ENCODE measurements at regions not wholly inside any gene's neighbourhood (a gene's known extent, or its start where the extent isn't known, plus 50 kb on each side); places are given as distances from the start of the nearest gene placed in this dataset.
"Not testable (repeated sequence)": the region's sequence is repeated elsewhere in the genome, so short reads cannot be mapped to it uniquely, and the experiment has no call there.

DNA sequence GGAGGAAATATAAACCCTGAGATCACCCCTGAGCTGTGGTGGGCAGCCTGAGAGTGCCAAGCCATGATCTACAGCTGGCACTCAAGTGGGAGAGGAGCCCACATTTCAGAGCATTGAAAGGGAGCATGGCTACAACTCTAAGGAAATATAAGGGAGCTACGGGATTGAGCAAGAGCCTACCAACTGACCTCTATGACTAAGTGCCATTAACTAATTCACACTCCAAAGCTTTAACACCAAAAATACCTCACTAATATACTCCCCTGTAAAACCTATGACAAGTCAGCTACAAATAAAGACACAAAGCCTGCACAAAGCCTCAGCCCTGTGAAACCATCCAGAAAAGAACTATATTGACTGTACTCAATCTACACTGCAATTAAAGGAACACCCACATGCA, 286.8 kb upstream of the RPS23 start:
- DNase-seq (ENCODE audit: low read depth in 2 of 3, low spot score in 2 of 3), result no peak

DNA sequence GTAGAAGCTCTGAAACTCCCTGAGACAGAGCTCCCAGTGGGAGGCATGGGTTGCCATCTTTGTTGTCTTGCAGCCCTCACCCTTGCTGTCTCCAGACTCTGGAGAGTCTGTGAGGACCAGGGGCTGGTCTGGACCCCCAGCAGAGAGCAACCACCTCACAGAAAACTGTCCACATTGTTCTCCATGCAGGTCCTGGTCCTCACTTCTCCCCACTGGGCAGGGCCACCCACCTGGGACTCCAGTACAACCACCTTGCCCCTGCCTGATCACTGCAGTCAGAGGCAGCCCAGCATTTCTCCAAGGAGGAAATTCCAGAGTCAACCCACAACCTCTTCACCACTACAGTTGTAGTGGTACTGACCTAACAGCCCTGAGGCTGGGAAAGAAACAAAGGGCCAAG, 285.6 kb upstream of the RPS23 start:
- no peak for DNase-seq (ENCODE audit: low read depth in 2 of 3, low spot score in 2 of 3)

DNA sequence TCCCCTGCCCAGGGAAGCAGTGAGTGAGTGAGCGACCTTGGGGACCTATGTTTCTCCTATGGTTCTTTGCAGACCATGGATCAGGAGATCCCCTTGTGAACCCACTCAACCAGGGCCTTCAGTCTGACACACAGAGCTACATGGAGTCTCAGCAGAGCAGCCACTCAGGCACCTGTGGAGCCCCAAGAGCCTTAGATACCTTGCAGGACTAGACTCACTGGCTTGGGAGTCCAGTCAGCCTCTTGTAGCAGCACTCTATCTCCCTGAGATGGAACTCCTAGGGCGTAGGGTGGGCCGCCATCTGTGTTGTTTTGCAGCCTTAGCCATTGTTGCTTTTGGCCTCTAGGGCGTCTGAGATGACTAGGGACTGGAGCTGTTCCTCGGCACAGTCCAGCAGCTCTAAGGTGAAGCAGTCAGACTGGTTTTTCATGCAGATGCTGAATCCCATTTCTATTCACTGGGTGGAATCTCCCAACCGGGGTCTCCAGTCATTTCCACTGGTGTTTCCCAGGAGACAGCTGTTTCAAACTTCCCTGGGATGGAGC, 284.6 kb upstream of the RPS23 start:
- DNase-seq (ENCODE audit: low read depth in 2 of 3, low spot score in 2 of 3), result no peak

DNA sequence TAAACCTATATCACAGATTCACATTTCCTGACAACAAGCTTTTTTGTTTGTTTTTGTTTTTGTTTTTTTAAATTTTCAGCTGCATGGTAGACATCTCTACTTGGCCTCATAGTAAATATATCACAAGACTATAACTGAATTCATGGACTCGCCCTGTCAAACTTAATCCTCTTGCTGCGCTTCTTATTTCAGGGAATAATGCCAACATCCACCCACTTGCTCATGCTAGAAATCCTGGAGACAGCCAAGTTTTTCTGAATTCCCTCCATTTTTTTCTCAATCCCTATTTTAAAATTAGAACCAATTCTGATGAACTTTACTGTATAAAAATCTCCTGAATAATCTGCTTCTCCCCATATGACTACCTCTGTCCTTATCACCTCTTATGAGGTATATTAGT, 283.6 kb upstream of the RPS23 start:
- no peak for DNase-seq (ENCODE audit: low read depth in 2 of 3, low spot score in 2 of 3)

DNA sequence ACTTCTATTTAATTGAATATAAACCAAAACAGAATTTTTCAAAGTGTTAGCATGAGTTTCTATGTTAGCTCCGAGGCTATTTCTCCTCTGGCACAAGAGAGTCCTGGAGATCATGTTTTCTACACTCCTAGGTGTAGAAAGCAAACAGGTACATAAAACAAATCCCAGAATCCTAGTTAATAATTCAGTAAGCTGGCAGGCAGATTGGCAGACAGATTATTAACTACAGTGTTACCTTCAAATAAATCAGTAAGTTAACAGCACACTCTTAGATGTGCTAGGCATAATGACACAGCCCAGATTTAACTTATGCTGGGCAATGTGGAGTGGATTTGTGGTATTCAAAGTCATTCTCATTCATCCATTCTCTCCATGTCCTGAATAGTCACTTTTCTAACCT, 282.8 kb upstream of the RPS23 start:
- DNase-seq (ENCODE audit: low read depth in 2 of 3, low spot score in 2 of 3), result no peak

DNA sequence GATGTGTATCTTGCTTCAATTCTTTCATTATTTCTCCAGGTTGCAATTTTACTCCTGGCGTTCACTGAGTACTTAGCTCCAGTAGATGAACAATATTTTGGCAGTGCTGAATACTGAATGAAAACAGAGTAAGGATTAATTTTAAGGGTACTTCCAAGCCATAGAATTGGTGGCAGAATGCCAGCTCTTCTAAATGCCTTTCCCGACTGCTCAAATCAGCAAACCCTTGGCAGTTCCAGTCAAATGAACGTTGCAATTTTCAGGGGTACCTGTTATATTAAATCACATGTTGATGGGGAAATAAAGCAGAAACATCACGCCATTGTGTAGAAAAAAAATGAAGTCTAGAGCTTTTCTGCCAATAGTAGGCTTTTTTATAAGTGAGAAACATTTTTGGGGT, 282.4 kb upstream of the RPS23 start:
- no peak for DNase-seq (ENCODE audit: low read depth in 2 of 3, low spot score in 2 of 3)

DNA sequence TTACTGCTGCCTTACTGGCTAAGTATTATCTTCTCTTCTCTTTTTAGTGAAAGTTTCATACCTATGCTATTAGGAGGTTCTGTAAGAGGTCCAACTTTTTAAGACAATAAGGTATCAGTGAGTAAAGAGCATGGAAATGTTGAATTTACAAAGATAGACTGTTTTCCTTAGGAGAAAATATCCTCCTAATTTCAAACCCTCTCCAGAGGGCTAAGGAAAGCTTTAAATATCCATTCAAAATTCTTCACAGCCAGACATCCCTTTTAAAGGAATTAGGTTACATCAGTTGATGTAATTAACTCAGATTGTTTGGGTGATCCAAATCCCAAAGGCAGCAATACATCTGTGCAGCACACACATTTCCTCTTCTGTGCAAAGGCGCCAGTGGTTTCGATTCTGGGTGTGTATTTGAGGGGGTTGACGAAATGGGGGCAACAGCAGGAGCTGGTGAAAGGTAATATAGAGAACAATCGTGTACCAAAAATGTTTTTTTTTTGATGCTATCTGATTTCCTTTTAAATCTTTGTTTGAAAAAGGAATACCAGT, 273.8 kb upstream of the RPS23 start:
- DNase-seq (ENCODE audit: low read depth in 2 of 3, low spot score in 2 of 3), result no peak

DNA sequence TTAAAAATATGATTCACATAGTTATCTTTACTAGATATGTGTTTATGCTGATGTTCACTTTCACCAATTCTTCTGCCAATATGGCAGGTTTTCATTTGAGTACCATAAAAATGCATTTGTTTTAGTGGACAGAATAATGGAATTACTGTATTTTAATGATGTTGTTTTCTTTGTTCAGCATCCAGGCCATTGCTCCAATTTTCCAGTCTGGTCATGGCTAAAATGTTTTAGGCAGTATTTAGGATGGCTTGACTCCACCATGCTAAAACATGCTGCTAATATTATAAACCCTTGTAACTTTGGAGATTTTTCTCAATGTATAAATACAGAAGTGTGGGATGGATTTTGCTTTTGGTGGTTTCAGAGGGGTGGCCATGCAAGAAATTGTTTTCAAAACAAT, 273.0 kb upstream of the RPS23 start:
- DNase-seq (ENCODE audit: low read depth in 2 of 3, low spot score in 2 of 3), result no peak

DNA sequence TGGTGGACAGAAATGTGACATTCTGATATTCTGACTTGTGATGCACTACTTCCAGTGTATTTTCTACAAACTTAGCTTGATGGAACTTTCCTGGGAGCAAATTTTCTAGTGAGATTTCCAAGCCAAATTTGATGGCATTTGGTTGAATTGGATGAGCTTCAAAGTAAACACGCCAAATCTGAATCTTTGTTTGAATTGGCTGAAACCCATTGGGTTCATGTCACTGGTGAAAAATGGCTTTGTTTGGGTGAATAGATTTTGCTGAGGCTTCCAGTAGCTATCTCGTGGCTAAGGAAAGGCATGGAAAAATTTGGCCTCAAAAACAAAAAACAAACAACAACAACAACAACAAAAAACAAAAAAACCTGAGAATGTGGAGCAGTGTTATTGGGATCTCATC, 271.1 kb upstream of the RPS23 start:
- DNase-seq (ENCODE audit: low read depth in 2 of 3, low spot score in 2 of 3), result no peak

DNA sequence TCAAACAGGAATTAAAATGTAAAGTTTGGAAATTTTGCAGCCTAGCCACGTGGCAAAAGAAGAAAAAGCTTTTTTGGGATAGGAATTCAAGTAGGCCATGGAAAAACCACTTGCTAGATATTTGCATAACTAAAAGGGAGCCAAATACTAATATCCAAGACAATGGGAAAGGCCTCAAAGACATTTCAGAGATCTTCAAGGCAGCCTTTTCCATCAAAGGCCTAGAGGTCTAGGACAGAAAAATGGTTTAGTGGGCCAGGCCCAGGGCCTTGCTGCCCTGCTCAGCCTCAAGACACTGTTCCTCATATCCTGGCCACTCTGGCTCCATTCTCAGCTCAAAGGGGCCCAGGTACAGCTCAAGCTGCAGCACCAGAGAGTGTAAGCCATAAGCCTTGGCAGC, 265.9 kb upstream of the RPS23 start:
- no peak for DNase-seq (ENCODE audit: low read depth in 2 of 3, low spot score in 2 of 3)

DNA sequence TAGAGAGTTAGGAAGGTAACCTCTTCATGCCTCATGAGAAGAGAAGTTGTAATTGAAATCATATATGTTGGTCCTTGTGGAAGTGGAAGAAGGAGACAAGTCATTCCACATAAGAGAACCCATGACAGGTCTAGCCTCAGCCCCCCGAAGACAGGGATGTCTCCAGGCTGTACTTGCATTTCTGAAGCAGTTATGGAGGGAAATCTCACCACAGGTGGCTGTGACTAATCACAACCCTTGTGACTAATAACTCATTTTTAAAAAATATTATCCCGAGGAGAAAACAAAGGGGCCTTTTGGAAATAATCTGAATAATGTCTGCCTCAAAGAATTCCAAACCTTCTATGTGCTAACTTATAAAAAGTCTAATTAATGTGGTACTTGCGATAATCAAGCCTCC, 262.1 kb upstream of the RPS23 start:
- DNase-seq (ENCODE audit: low read depth in 2 of 3, low spot score in 2 of 3), result no peak

DNA sequence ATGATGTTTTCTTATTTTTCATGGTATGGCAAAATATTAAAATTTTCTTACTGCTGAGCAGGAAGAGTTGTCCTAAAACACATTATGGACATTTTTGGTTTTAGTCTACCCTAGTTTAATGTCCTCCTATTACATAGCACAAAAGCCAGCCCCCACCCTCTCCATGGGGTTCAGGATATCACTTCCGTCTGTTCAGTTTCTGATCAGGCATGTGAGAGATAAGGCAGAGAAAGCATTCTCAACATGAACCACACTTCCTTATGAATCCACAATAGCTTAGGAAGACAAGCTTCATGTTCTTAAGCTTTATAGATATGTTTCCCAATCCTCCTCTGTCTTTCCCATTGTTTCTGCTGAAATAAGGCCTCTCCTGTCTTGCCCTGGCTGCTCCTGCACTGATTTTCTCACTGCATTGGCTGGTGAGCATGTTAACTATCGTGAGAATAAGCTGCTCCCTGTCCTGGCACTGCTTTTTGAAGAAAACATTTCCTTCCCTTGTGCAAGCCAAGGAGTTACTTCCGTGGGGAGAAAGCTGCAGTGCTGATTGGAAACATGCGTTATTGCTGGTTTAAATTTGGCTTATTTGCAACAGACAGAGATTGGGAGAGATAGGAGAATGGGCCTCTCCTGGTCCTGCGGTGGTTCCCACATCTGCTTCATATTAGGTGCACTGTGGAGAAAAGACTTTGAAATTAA, 260.3 kb upstream of the RPS23 start:
- no peak for DNase-seq (ENCODE audit: low read depth in 2 of 3, low spot score in 2 of 3)

DNA sequence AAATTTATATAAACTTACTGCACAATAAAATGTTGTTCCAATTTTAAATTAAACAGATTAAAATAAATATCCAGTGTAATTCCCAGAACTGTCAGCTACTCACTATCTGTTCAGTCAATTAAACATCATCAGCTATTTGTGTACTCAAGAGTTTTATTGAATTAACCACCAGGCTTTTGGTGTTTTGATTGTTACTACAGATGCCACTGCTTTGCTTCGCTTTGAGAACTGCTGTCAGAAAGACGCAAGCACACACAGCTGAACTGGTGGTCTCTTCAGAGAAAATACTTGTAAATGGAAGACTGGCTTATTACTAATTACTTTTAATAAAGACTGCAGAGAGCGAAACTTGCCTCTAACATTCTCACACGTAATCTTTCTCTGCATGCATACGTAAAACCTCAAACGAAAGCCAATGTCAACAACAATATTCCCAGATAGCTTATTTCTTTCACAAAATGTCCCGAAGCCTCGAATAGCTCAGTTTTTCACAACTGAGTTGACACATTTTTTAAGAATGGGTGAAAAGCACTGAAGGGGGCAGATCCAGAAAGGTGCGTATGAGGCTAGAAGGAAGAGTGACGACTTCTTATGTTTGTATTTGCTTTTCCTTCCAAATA, 259.6 kb upstream of the RPS23 start:
- no peak for DNase-seq (ENCODE audit: low read depth in 2 of 3, low spot score in 2 of 3)

DNA sequence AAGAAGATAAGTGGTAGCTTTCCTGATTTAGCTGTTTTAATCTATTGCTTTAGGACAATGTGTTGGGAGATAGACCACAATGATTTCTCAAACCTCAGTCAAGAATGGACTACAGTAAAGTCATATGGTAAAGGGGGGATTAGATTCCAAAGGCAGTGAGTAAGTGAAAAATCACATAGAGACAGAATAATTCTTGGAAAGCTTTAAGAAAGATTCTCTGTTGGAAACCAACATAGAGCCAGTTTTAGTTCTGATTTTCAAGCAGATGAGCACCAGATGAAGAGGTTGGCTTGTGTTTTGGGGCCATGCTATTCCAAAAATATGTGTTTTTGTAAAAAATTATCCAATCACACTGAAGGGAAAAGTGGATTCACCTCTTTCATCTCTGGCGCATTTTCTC, 256.8 kb upstream of the RPS23 start:
- DNase-seq (ENCODE audit: low read depth in 2 of 3, low spot score in 2 of 3), result no peak

DNA sequence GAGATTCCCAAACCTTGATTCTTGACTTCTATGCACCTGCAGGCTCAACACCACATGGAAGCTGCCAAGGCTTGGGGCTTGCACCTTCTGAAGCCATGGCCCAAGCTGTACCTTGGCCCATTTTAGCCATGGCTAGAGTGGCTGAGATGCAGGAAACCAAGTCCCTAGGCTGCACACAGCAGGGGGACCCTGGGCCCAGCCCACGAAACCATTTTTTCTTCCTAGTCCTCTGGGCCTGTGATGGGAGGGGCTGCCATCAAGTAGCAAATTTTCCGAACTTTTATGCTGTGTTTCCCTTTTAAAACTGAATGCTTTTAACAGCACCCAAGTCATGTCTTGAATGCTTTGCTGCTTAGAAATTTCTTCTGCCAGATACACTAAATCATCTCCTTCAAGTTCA, 253.9 kb upstream of the RPS23 start:
- DNase-seq (ENCODE audit: low read depth in 2 of 3, low spot score in 2 of 3), result not testable (repeated sequence)

DNA sequence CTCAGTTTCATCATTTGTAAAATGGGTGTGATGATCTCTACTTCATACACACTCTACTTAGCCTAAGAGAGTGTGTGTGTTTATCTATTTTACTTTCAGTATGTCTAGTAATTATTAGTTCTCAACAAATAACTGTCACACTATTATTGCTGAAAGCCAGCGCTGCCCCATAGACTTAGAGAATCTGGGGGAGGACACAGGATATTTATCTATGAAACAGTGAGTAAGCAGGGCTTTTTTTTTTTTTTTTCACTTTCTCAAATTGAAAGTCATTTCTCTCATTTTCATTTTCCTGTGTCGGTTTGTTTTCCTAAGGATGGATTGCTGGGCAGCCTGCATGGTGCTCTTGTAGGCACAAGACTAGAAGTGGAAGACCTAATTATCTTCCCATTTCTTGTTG, 248.4 kb upstream of the RPS23 start:
- no peak for DNase-seq (ENCODE audit: low read depth in 2 of 3, low spot score in 2 of 3)

DNA sequence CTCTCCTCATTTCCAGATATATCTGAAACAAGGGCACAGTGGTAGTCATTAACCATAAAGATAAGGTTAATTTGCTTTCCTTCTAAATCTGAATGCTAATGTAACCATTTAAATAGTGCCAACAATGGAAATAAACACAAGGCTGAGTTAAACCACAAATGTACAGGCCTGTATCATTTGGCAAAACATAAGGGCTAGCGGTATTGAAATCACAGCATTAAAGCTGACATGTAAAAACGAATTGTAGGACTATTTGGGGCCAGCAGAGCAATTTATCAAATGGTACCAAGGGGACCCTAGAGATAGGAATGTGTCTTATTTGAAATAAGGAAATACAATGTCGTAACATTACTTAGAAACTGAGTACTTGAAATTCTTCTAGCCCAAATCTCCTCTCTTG, 247.5 kb upstream of the RPS23 start:
- no peak for DNase-seq (ENCODE audit: low read depth in 2 of 3, low spot score in 2 of 3)

DNA sequence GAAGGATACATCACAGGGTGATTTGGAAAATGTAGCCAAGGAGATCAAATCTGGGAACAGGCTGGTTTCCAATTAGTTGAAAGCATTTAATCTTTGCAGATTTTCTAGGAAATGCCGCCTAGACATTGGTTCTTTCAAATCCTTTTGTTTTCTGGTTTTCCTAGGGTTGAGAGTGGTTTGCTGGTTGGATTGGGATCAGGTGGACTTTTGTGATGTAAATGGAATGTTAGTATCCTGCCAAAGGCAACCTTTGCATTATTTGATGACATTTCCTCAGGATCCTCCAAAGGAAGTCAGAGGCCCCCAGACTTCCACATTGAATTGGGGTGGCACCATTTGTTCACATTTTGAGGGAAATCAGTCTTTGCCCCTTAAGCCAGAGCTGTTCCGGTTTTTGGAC, 245.5 kb upstream of the RPS23 start:
- DNase-seq (ENCODE audit: low read depth in 2 of 3, low spot score in 2 of 3), result no peak

DNA sequence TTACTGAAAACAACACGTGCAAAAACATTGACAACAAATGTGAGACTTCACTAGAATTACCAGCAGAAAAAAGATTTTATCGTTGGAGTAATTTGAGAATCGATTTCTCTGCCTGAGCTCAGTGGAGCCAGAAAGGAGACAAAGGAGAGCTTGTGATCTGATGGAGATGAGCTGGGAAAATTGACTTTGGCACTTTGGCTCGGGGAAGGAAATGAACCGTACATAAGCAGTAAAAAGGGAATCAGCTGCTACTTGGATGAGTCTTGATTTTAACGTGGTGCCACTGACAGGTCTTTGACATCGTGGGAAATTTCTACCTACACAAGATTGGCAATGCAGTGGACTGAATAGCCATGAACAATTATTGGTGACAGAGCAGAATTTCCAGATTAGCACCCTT, 244.7 kb upstream of the RPS23 start:
- no peak for DNase-seq (ENCODE audit: low read depth in 2 of 3, low spot score in 2 of 3)

DNA sequence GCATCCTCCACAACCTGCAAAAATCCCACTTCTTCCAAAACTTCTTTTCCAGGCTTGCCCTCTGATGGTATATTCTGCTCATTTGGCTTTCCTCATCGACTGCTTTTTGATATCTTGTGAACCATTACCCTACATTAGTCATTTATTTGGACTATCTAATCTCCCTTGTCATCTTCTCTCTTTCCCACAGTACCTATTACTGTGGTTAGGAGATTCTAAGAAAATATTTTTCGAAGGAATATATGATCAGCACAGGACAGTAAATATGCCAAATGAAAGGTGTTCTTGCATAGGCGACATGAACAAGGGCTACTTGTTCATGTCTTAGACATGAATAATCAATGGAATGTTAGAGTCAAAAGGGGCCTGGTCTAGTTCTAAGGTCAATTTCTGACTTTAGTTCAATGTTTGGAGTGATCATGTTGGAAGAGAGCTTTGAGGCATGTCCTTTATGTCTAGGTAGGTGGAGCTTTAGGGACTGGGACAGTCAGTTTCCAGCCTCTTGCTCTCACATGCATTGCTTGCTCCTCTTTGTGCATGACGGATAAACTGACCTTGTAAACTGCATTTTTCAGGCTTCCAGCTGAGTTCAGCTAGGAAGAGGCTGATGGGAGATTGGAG, 243.4 kb upstream of the RPS23 start:
- no peak for DNase-seq (ENCODE audit: low read depth in 2 of 3, low spot score in 2 of 3)

DNA sequence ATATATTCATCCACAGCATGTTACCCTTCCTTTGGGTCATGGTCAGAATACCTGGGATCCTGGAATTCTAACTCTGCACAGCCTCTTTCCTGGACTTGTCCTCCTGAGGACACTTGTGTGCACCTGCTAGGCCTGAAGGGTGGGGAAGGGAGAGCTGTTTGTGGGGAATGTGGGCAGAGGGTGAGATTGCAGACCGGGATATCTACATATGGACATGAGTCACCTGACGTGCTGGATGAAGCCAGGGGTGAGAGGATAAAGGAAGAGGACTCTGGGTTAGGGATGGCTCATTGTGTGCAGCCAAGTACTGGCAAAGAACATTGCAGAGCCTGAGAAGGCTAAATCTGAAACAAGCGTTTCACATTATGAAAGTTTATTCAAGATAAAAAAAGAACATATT, 241.4 kb upstream of the RPS23 start:
- no peak for DNase-seq (ENCODE audit: low read depth in 2 of 3, low spot score in 2 of 3)

DNA sequence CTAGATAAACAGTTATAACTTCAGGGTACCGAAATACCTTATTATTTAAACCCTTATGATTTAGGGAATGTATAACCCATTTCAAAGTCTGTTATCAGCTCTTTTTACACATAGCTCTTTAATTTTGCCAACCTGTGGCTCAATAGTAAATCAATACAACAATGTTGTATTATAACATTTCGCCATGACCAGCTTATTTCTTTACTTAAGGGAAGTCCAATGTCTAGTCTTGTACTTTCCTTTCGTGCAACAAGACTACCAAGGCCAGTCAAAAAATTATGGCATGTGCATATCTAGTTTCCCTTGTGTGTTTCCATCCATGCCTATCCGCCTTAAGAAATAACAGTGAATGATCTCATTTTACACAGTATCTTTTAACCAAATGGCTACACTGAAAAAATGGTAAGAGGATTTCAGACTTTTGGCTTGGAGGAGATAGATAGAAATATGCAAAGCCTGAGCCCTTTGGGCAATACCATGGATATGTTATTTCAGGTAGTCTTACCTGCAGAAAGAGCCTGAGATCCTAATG, 239.5 kb upstream of the RPS23 start:
- DNase-seq (ENCODE audit: low read depth in 2 of 3, low spot score in 2 of 3), result no peak

All from activated CD8-positive, alpha-beta memory T cell treated with anti-CD3 and anti-CD28 coated beads for 48 hours (primary cell).